NCI-H1048 (cell line): ENCODE measurements at regions not wholly inside any gene's neighbourhood (a gene's known extent, or its start where the extent isn't known, plus 50 kb on each side); places are given as distances from the start of the nearest gene placed in this dataset.

ENCODE experiments used
- DNase-seq: peaks from one replicate; lab custom pipeline; 2025; lab: John Stamatoyannopoulos, UW

DNA sequence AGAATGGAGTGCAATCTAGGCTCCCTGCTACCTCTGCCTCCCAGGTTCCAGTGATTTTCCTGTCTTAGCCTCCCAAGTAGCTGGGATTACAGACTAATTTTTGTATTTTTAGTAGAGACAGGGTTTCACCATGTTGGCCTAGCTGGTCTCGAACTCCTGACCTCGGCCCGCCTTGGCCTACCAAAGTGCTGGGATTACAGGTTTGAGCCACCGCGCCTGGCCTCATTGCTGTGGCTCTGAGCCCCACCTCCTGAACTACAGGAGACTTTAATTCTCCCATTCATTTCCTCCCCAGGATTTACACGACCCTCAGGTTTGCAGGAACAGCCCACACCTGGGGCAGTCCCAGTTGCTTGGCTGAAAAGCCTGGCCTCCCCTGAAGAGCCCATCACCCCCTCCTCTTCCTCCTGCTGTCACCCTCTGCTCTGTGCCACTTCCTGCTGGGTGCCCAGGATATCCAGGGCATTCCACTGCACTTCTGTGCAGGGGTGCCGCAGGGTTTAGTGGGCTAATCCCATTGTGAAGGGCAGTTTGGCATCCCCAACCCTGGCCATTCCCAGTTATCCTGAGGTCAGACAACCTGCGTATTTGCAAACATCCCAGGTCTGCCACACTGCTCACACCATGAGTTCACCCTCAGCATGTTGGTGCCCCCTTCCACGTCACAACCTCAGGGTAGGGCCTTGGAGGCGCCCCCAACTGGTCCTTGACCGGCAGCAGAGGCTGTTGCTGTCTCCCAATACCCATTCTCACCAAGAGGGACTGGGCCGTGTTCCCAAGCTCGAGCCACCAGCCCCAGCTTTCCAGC, 265.0 kb upstream of the IRX4 start:
- DNase-seq: no peak

DNA sequence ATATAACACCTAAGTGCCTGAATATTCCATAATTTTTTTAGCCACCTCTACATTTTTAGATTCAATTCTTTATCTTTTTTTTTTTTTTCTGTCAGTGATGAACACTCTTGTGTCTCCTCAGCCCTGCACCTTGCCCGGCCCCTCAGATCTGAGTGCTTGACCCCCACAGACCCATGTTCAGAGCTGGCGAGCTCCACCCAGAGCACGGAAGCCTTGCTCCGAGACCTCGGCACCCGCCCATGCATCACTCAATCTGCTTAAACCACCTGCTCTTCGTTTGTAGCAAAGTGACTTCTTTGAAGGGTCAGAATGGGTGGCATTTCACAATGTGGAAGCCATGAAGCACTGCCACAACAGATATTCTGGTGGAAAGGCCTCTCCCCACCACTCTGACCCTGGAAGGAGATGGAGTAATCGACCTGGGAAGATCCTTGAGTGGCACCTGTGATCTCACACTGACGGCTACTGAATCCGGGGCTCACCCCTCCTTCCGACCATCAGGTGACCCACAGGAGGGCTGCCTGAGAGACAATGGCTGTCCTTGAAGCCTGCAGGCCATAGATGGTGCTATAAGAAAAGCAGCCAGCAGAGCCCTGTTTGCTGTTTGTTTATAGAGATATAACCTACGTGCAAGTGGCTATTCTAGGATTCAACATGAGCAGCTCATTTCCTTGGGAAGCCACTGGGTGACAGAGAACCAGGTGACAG, 261.1 kb upstream of the IRX4 start:
- DNase-seq: no peak

- DNase-seq: no peak
Observed at GRCh38 chr5:2143088-2143487, 260.4 kb upstream of the IRX4 start.

- no peak for DNase-seq
Observed at GRCh38 chr5:2142456-2142954, 259.8 kb upstream of the IRX4 start.

- DNase-seq: no peak
Observed at GRCh38 chr5:2141254-2142000, 258.7 kb upstream of the IRX4 start.

GRCh38 chr5:2140501-2141175, 257.9 kb upstream of the IRX4 start:
- DNase-seq: no peak

DNA sequence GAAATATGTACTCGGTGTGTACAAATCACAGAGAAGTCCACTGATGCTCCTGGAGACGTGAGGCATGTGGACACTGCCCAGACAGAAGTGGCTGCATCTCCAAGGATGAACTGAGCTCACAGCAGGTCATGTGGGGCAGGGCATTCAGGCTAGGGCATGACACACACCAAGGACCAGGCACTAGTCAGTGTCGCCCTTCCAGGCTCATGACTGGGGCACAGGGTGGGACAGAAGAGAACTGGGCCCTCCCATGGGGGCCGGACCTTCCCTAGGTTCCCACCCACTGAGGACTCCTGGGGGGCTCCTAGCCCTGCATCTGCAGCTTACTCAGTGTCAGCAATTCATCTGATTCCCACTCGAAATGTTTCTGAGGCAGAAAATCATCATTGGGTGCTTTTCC, 256.8 kb upstream of the IRX4 start:
- no peak for DNase-seq

DNA sequence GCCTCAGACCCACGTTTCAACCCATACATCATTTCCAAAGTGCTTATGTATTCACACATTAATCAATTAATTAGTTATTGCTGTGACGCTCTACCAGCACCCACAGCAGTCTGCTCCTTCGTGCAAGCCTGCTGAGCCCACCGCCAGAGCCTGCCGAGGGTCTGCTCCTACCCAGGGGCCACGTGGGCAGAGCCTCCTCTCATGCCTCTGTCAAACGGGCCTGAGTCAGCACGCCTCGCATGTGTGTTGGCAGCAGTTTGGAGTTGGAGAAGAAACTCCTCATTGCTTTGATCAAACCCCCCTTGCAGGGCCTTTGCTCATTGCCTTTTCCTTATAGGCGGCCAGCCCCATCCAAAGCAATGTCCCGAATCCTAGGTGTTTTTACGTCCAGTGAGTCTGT, 256.2 kb upstream of the IRX4 start:
- DNase-seq: no peak

- no peak for DNase-seq
Observed at GRCh38 chr5:2137444-2138050, 254.8 kb upstream of the IRX4 start.

DNA sequence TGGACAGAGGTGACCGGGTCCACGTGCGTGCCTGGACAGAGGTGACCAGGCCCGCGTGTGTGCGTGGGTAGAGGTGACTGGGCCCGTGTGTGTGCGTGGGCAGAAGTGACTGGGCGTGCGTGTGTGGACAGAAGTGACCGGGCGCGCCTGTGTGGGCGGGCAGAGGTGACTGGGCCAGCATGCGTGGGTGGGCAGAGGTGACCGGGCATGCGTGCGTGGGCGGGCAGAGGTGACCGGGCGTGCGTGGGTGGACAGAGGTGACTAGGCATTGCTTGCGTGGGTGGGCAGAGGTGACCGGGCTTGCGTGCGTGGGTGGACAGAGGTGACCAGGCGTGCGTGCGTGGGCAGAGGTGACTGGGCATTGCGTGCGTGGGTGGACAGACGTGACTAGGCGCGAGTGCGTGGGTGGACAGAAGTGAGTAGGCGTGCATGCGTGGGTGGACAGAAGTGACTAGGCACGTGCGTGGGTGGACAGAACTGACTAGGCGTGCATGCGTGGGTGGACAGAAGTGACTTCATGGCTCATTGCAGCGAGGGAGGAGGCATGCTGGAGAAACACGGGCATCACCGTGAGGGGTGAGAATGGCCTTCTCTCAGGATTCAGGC, 254.1 kb upstream of the IRX4 start:
- no peak for DNase-seq

GRCh38 chr5:2135833-2136232, 253.1 kb upstream of the IRX4 start:
- no peak for DNase-seq

DNA sequence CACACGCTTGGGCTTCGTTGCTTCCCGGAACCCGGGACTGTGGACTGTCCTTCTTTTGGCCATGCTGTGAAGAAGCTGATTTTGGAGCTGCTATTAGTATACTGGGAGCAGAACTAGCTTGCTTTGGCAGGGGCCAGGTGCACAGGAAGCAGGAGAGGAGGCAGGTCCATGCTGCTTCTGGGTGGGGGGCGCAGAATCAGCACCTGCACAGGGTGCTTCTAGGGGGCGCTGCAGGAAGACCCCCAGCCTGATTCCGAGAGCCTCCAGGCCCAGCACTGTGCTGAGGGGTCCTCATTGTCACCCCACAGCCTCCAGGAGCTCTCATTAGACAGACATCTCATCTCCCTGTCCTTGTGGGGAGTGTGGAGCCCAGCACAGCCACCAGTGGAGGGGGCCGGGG, 252.6 kb upstream of the IRX4 start:
- no peak for DNase-seq

DNA sequence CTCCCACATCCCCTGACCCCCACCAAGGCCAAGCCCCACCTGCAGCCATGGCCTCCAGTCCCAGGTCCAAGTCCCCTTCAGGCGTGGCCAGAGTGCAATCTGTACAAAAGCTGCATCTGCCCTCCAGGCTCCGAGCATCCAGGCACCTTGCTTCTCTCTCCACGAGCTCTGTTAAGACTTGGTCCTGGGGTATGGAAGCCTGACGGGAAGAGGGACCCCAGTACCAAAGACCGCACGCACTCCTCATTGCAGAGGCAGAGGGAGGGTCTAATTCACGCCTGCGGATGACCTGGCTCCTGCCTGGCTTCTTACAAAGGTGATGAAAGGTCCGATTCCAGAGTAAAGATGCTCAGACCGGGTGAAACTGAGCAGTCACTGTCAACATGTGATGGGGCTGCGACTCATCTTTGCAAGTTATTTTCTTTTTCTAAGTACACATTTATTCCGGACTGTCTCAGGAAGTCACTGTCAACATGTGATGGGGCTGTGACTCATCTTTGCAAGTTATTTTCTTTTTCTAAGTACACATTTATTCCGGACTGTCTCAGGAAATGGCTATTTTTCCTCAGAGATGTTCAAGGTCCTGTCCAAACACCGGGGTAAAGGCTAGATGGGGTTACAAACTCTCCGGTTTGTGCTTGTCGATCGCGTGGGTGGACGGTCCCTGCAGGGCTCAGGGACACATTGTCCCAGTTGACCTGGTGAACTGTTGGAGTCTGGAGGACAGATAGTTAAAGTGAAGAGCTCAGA, 252.0 kb upstream of the IRX4 start:
- DNase-seq: no peak

DNA sequence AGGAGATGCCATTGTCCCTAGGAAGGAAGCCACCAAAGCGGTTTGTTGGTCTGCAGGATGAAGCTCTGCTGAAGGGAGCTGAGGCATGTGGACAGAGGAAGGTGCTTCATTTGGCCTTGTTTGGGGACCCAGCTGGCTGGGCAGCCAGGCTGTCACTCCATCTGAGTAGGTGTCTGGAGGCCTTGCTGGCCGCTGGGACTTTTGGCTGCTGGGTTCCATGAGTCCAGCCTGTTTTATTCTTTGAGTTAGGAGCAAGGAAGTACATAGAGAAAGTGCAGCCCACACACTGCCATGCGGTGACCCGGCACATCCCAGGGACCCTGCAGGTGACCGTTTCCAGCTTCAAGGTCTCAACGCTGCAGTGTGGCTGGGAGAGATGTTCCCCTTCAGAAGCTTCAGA, 251.2 kb upstream of the IRX4 start:
- DNase-seq: no peak

- DNase-seq: no peak
Observed at GRCh38 chr5:2133080-2133479, 250.4 kb upstream of the IRX4 start.

- no peak for DNase-seq
Observed at GRCh38 chr5:2132497-2132847, 249.7 kb upstream of the IRX4 start.

DNA sequence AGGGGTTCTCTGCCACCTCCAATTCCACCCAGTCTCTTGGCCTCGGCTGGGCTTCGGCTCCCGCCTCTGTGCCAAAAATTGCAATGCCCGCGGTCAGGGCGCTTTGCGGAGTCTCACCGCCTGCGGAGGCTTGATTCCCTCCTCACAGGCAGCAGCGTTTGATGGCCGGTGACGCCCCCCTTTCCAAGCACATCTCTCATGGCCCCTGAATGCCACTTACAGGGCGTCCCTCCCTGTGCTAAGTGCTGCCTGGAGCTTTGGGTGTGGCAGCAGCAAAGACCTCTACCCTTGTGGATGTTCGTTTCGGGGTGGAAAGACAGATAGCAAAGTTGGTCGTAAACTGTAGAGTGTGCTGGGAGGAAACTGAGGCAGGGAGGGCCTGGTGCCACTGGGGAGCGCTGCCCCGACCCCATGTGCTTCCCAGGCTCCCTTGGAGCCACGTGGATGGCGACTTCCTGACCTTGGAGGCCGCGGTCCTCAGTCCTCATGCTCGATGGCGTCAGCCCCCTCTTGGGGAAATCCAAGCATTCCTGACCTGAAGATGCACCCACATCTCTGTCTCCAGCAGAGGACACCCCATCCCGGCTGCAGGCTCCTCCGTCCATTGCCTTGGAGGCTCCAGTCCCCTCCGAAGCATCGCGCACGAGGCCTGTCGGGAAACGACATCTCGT, 249.2 kb upstream of the IRX4 start:
- DNase-seq: no peak

DNA sequence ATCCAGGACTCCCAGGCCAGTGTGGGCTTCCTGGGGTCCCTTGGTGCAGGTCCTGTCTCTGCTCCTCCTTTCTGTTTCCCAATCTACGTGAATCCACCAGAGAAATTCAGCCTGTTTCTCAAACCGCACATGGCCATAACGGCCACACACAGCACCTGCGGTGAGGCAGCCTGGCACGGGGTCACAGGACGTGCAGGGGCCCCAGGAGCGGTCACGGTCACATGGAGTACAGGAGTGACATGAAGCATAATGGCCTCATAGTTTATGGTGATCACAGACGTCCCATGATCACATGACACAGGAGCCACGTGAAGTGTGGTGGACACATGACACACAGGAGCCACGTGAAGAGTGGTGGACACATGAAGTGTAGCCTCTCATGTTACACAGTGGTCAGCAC, 248.5 kb upstream of the IRX4 start:
- no peak for DNase-seq

- no peak for DNase-seq
Observed at GRCh38 chr5:2130361-2130760, 247.6 kb upstream of the IRX4 start.
